ENCODE measurements at regions not wholly inside any gene's neighbourhood (a gene's known extent, or its start where the extent isn't known, plus 50 kb on each side); places are given as distances from the start of the nearest gene placed in this dataset.
"Not testable (repeated sequence)": the region's sequence is repeated elsewhere in the genome, so short reads cannot be mapped to it uniquely, and the experiment has no call there.

DNA sequence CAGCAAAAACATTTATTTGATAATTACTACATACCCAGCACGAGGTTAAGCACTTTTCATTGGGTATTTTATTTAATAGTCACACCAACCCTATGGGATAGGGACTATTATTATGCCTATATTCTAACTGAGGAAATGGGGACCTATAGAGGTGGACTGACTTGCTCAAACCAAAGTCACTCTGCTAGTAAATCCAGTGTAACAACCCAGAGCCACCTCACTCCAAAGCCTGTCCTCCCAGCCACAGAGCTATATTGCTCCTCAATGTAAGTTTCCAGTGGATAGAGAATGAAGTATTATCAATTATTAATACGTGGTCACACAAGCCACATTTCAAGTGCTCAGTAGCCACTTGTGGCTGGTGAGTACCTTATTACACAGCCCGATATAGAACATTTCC lies 97.5 kb downstream of the RGS2 start:
- H3F3A ChIP-seq (ENCODE audit: insufficient read depth, low read length): no peaks in the 10 kb centered on the region
- H2AFZ ChIP-seq (ENCODE audit: low read length): no peak overlapping the region
- H4K20me1 ChIP-seq (ENCODE audit: insufficient read depth, low read length): no peaks in the 10 kb centered on the region
- H3K9me3 ChIP-seq (replicated peaks; ENCODE audit: insufficient read depth, low read length): no peaks in the 10 kb centered on the region
- H3K4me3 ChIP-seq (ENCODE audit: low read length): no peak overlapping the region
- no peaks in the 10 kb centered on the region for H3K27me3 ChIP-seq (replicated peaks; ENCODE audit: insufficient read depth, low read length)
- no peak overlapping the region for H3K27ac ChIP-seq (ENCODE audit: low read length)
- TF ChIP-seq EZH2phosphoT487 (IDR thresholded peaks at IDR 0.05; ENCODE audit: low read length): no peak
- TF ChIP-seq, protein P1, sequence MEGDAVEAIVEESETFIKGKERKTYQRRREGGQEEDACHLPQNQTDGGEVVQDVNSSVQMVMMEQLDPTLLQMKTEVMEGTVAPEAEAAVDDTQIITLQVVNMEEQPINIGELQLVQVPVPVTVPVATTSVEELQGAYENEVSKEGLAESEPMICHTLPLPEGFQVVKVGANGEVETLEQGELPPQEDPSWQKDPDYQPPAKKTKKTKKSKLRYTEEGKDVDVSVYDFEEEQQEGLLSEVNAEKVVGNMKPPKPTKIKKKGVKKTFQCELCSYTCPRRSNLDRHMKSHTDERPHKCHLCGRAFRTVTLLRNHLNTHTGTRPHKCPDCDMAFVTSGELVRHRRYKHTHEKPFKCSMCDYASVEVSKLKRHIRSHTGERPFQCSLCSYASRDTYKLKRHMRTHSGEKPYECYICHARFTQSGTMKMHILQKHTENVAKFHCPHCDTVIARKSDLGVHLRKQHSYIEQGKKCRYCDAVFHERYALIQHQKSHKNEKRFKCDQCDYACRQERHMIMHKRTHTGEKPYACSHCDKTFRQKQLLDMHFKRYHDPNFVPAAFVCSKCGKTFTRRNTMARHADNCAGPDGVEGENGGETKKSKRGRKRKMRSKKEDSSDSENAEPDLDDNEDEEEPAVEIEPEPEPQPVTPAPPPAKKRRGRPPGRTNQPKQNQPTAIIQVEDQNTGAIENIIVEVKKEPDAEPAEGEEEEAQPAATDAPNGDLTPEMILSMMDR (IDR thresholded peaks at IDR 0.05; ENCODE audit: low read length): no peak
- TF ChIP-seq EZH2 (optimal IDR thresholded peaks at IDR 0.05; ENCODE audit: low read depth, low read length): no peak
- peaks cover 10% of the 10 kb centered on the region; the same call in 1 of the 2 replicates for H3K4me1 ChIP-seq (ENCODE audit: low read length)
- no peak for DNase-seq
- no peaks in the 10 kb centered on the region for H3K79me2 ChIP-seq (ENCODE audit: low read length)
- no peaks in the 10 kb centered on the region for H3K9me2 ChIP-seq (replicated peaks; ENCODE audit: insufficient read depth, low read length)
- no peak overlapping the region for H3K4me2 ChIP-seq (ENCODE audit: low read depth, low read length)
- H3K36me3 ChIP-seq (replicated peaks; ENCODE audit: insufficient read depth, low read length): no peaks in the 10 kb centered on the region
- no peak overlapping the region for H3K9ac ChIP-seq (ENCODE audit: low read length)

DNA sequence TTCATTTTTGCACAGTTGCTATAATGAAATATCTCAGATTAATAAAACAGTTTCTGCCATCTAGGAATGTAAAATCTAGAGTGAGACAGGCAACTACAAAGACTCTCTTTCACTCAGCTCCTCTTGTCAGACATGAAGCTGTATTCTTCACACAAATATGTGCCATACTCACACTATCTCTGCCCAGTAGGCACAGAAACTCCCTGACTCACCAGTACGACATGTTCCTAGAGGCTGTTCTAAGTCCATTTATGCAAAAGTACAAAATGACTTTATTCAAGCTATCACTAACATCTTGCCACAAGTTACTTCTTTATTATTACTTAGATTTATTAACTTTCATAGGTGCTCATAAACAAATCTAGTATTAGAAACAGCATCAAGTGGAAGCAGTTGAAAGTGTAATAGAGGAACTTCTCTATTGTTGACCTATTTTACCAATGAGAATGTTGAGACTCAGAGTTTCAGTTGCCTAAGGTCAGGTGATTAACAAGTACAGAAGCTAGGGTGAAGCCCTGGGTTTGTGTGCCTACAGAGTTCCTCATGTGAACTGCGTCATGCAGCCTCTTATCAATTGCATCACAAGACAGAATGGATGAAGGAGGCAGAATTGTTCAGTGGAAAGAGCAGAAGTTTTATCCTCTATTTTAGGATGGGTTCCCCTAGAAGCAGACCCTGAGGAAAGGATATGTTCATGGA lies 98.9 kb downstream of the RGS2 start:
- Histone ChIP-seq H3F3A (ENCODE audit: insufficient read depth, low read length) (no peaks in the 10 kb centered on the region), H3K27me3 (replicated peaks; ENCODE audit: insufficient read depth, low read length) (no peaks in the 10 kb centered on the region), H4K20me1 (ENCODE audit: insufficient read depth, low read length) (no peaks in the 10 kb centered on the region), H3K27ac (ENCODE audit: low read length) (no peak overlapping the region), H3K4me2 (ENCODE audit: low read depth, low read length) (no peak overlapping the region), H2AFZ (ENCODE audit: low read length) (no peak overlapping the region), H3K4me1 (ENCODE audit: low read length) (peaks cover 10% of the 10 kb centered on the region; the same call in 1 of the 2 replicates), H3K79me2 (ENCODE audit: low read length) (no peaks in the 10 kb centered on the region), H3K36me3 (replicated peaks; ENCODE audit: insufficient read depth, low read length) (no peaks in the 10 kb centered on the region), H3K9me3 (replicated peaks; ENCODE audit: insufficient read depth, low read length) (no peaks in the 10 kb centered on the region), H3K9ac (ENCODE audit: low read length) (no peak overlapping the region), H3K4me3 (ENCODE audit: low read length) (no peak overlapping the region), H3K9me2 (replicated peaks; ENCODE audit: insufficient read depth, low read length) (no peaks in the 10 kb centered on the region)
- DNase-seq: no peak
- TF ChIP-seq EZH2 (optimal IDR thresholded peaks at IDR 0.05; ENCODE audit: low read depth, low read length) (no peak), EZH2phosphoT487 (IDR thresholded peaks at IDR 0.05; ENCODE audit: low read length) (no peak)
- TF ChIP-seq, protein P1 (IDR thresholded peaks at IDR 0.05; ENCODE audit: low read length): no peak

DNA sequence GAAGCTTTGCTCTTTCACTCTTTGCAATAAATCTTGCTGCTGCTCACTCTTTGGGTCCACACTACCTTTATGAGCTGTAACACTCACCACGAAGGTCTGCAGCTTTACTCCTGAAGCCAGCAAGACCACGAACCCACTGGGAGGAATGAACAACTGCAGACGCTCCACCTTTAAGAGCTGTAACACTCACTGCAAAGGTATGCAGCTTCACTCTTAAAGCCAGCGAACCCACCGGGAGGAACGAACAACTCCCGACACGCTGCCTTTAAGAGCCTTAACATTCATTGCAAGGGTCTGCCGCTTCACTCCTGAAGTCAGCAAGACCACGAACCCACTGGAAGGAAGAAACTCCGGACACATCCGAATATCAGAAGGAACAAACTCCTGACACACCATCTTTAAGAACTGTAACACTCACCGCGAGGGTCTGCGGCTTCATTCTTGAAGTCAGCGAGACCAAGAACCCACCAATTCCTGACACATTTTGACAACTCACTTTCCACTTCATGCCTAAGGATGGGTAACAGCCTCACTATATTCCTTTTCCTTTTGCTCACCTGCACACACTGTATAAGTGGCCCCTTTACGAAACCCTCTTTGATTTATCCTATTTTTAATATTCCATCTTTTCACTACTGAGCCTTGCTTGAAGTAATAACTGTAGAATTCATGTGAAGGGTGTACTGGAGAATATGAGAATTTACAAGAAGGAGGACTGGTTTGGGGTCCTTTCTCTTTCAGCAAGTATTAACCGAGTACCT lies 103.2 kb downstream of the RGS2 start:
- not testable (repeated sequence) for H3K9ac ChIP-seq (ENCODE audit: low read length); H3K27me3 ChIP-seq (replicated peaks; ENCODE audit: insufficient read depth, low read length); H4K20me1 ChIP-seq (ENCODE audit: insufficient read depth, low read length); DNase-seq; H3F3A ChIP-seq (ENCODE audit: insufficient read depth, low read length); H3K9me2 ChIP-seq (replicated peaks; ENCODE audit: insufficient read depth, low read length); H3K4me3 ChIP-seq (ENCODE audit: low read length); H2AFZ ChIP-seq (ENCODE audit: low read length); H3K4me1 ChIP-seq (ENCODE audit: low read length); H3K79me2 ChIP-seq (ENCODE audit: low read length); H3K27ac ChIP-seq (ENCODE audit: low read length); H3K36me3 ChIP-seq (replicated peaks; ENCODE audit: insufficient read depth, low read length); H3K9me3 ChIP-seq (replicated peaks; ENCODE audit: insufficient read depth, low read length); H3K4me2 ChIP-seq (ENCODE audit: low read depth, low read length)

DNA sequence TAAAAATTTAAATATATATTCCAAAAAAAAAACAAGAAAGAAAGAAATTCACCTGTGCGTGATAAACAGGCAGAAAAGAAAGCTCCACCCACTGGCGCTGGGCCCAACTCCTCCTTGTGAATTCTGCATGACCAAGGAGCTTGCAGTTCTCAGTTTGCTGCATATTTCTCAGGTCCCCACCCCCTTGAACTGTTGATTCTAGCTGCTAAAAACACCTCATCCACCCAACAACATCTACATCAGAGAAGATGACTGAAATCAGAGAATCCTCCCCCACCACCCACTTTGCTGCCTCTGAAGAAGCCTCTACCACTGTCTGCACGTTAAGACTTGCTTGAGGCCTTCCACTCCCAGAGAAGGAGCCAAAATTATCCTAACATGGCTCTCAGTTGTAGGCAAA lies 104.8 kb downstream of the RGS2 start:
- Histone ChIP-seq H3K9me3 (replicated peaks; ENCODE audit: insufficient read depth, low read length) (no peaks in the 10 kb centered on the region), H3K4me1 (ENCODE audit: low read length) (peaks cover 6% of the 10 kb centered on the region; the same call in 1 of the 2 replicates), H3K36me3 (replicated peaks; ENCODE audit: insufficient read depth, low read length) (no peaks in the 10 kb centered on the region), H3F3A (ENCODE audit: insufficient read depth, low read length) (no peaks in the 10 kb centered on the region), H4K20me1 (ENCODE audit: insufficient read depth, low read length) (no peaks in the 10 kb centered on the region), H3K9me2 (replicated peaks; ENCODE audit: insufficient read depth, low read length) (no peaks in the 10 kb centered on the region), H3K79me2 (ENCODE audit: low read length) (no peaks in the 10 kb centered on the region), H3K9ac (ENCODE audit: low read length) (no peak overlapping the region), H3K27ac (ENCODE audit: low read length) (no peak overlapping the region), H3K4me2 (ENCODE audit: low read depth, low read length) (no peak overlapping the region), H3K27me3 (replicated peaks; ENCODE audit: insufficient read depth, low read length) (no peaks in the 10 kb centered on the region), H3K4me3 (ENCODE audit: low read length) (no peak overlapping the region), H2AFZ (ENCODE audit: low read length) (no peak overlapping the region)
- no peak for DNase-seq
- TF ChIP-seq EZH2phosphoT487 (IDR thresholded peaks at IDR 0.05; ENCODE audit: low read length): no peak
- TF ChIP-seq, protein P1 (IDR thresholded peaks at IDR 0.05; ENCODE audit: low read length): no peak
- TF ChIP-seq EZH2 (optimal IDR thresholded peaks at IDR 0.05; ENCODE audit: low read depth, low read length): no peak
